HCT116 (cell line): ENCODE measurements at regions not wholly inside any gene's neighbourhood (a gene's known extent, or its start where the extent isn't known, plus 50 kb on each side); places are given as distances from the start of the nearest gene placed in this dataset.

ENCODE experiments used
- CTCF ChIP-seq, 3 experiments: fragments of 200-600 bp in 1 of 3; sonication (generic) in 1 of 3; IDR thresholded peaks in 2 of 3; conservative IDR thresholded peaks in 1 of 3; 2 replicates each; pipeline ENCODE4 v1.5.1; 2012 to 2017; ENCODE audit warnings: low read depth in 2 of 3, low read length in 2 of 3, antibody characterized with exemption in 1 of 3, borderline replicate concordance in 1 of 3, control low read depth in 1 of 3, mild to moderate bottlenecking in 1 of 3, mixed read lengths in 1 of 3, mixed run types in 1 of 3, moderate library complexity in 1 of 3; ENCODE audit not compliant: insufficient read depth in 1 of 3
- EZH2 ChIP-seq: fragments of 200-600 bp; sonication (generic); IDR thresholded peaks from 2 replicates; pipeline ENCODE4 v1.6.1; 2017; ENCODE audit warnings: antibody characterized with exemption, mixed run types
- POLR2A ChIP-seq: IDR thresholded peaks from 2 replicates; pipeline ENCODE4 v1.7.0; 2011; ENCODE audit warnings: borderline replicate concordance; ENCODE audit not compliant: insufficient read depth, insufficient read length; ENCODE audit errors: extremely low read depth
- RAD21 ChIP-seq: IDR thresholded peaks from 2 replicates; pipeline ENCODE4 v1.6.1; 2012; ENCODE audit warnings: low read depth, mild to moderate bottlenecking
- REST ChIP-seq: IDR thresholded peaks from 2 replicates; pipeline ENCODE4 v1.6.1; 2012; ENCODE audit warnings: low read depth
- SP1 ChIP-seq: IDR thresholded peaks from 2 replicates; pipeline ENCODE4 v1.6.1; 2012; ENCODE audit warnings: low read depth
- TCF7L2 ChIP-seq: IDR thresholded peaks from 2 replicates; pipeline ENCODE4 v1.7.0; 2011; ENCODE audit warnings: borderline replicate concordance, inconsistent platforms; ENCODE audit not compliant: insufficient read depth, insufficient read length; ENCODE audit errors: extremely low read depth
- YY1 ChIP-seq: IDR thresholded peaks from 2 replicates; pipeline ENCODE4 v1.6.1; 2011; ENCODE audit warnings: low read length, low read depth, moderate library complexity, mild to moderate bottlenecking; ENCODE audit not compliant: insufficient replicate concordance; ENCODE audit errors: extremely low read depth
- ZFX ChIP-seq: fragments of 450-650 bp; IDR thresholded peaks from 2 replicates; pipeline ENCODE4 v1.6.1; 2017

- TF ChIP-seq YY1 (no peak), CTCF (IDR thresholded peaks at IDR 0.05 in 2 of 3, conservative IDR thresholded peaks at IDR 0.05 in 1 of 3; ENCODE audit: borderline replicate concordance in 1 of 3, insufficient read depth in 1 of 3, low read depth in 2 of 3, low read length in 2 of 3) (no peak), EZH2 (no peak), POLR2A (no peak), SP1 (no peak), ZFX (no peak), RAD21 (no peak), TCF7L2 (no peak), REST (no peak)
Observed at GRCh38 chr4:128371001-128371777, 83.6 kb upstream of the PGRMC2 start.
